Glutamatergic neuron (in vitro differentiated cells): ENCODE measurements at regions not wholly inside any gene's neighbourhood (a gene's known extent, or its start where the extent isn't known, plus 50 kb on each side); places are given as distances from the start of the nearest gene placed in this dataset.

Experiments
- DNase-seq: peaks from one replicate; pipeline ENCODE4 v3.0.0; 2022
- H3K27ac Mint-ChIP-seq: one replicate; pipeline ENCODE4 v1.8.0; 2020; ENCODE audit warnings: mild to moderate bottlenecking, mixed read lengths, inconsistent platforms; ENCODE audit not compliant: unreplicated experiment
- H3K27me3 Mint-ChIP-seq: one replicate; pipeline ENCODE4 v1.8.0; 2020; ENCODE audit warnings: mild to moderate bottlenecking, moderate library complexity, mixed read lengths, inconsistent platforms; ENCODE audit not compliant: unreplicated experiment
- H3K36me3 Mint-ChIP-seq: one replicate; pipeline ENCODE4 v1.8.0; 2020; ENCODE audit warnings: mild to moderate bottlenecking, mixed read lengths, inconsistent platforms; ENCODE audit not compliant: unreplicated experiment
- H3K4me1 Mint-ChIP-seq: one replicate; pipeline ENCODE4 v1.8.0; 2020; ENCODE audit warnings: mild to moderate bottlenecking, low read depth, mixed read lengths, inconsistent platforms; ENCODE audit not compliant: unreplicated experiment
- H3K4me3 Mint-ChIP-seq: one replicate; pipeline ENCODE4 v1.8.0; 2020; ENCODE audit warnings: mild to moderate bottlenecking, mixed read lengths, inconsistent platforms; ENCODE audit not compliant: unreplicated experiment
- H3K9me3 Mint-ChIP-seq: one replicate; pipeline ENCODE4 v1.8.0; 2020; ENCODE audit warnings: mild to moderate bottlenecking, moderate library complexity, mixed read lengths, inconsistent platforms; ENCODE audit not compliant: unreplicated experiment
- TF ChIP-seq, protein P1 (sequence below): fragments of 200-600 bp; sonication (generic); IDR thresholded peaks from one replicate; pipeline ENCODE4 v1.5.0; 2021; ENCODE audit not compliant: partially characterized antibody, unreplicated experiment

DNA sequence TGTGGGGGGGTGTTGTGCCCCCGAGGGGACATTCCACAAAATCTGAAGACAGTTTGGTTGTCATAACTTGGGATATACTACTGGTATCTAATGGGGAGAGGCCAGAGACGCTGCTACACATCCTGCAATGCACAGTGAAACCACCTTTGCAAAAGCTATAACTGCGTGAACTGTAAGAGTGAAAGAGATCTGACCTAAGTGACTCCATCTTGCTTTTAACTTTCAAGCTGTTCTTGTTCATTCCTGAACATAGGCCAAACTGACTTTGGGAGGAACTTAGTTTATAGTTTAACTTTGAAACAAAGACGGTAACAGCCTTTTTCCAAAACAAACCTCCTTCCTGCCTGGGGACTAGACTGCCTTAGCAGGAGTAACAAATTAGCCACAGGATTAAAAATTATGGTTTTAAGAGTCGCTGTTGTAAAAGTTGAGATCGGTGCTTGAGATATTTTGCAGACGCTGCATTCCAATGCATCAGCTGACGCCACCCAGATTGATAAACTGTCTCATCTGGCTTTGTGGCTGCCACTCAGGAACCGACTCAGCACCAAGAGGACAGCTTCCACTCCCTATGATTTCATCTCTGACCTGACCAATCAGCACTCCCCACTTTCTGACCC is 70.9 kb downstream of the ATXN3L start:
- no peaks in the 10 kb centered on the region for H3K9me3 Mint-ChIP-seq
- no peak for DNase-seq
- no peaks in the 10 kb centered on the region for H3K27me3 Mint-ChIP-seq
- no peak overlapping the region for H3K27ac Mint-ChIP-seq
- H3K36me3 Mint-ChIP-seq, result no peaks in the 10 kb centered on the region
- no peak overlapping the region for H3K4me3 Mint-ChIP-seq
- TF ChIP-seq, protein P1, sequence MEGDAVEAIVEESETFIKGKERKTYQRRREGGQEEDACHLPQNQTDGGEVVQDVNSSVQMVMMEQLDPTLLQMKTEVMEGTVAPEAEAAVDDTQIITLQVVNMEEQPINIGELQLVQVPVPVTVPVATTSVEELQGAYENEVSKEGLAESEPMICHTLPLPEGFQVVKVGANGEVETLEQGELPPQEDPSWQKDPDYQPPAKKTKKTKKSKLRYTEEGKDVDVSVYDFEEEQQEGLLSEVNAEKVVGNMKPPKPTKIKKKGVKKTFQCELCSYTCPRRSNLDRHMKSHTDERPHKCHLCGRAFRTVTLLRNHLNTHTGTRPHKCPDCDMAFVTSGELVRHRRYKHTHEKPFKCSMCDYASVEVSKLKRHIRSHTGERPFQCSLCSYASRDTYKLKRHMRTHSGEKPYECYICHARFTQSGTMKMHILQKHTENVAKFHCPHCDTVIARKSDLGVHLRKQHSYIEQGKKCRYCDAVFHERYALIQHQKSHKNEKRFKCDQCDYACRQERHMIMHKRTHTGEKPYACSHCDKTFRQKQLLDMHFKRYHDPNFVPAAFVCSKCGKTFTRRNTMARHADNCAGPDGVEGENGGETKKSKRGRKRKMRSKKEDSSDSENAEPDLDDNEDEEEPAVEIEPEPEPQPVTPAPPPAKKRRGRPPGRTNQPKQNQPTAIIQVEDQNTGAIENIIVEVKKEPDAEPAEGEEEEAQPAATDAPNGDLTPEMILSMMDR, result no peak
- no peaks in the 10 kb centered on the region for H3K4me1 Mint-ChIP-seq

DNA sequence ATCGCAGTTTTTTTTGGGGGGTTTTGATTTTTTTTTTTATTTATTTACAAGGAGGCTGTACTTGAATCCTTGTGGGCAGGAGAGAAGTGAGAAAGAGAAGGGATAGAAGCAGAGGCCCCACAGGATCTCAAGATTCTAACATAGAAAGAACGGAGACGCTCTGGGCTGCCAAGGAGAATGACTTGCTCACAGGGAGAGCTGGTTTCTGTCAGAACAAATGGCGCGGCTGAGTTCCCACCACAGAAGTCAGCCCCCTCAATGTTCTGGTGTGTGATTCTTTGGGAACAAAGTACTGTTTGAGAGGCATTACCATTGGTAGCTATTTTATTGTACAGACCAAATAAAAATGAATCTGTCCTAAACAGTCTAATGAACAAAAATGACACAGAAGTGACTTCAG is 80.6 kb downstream of the ATXN3L start:
- TF ChIP-seq, protein P1, result no peak
- Mint-ChIP-seq H3K4me1 (peaks cover 2% of the 10 kb centered on the region), H3K27ac (no peak overlapping the region), H3K4me3 (no peak overlapping the region), H3K27me3 (no peaks in the 10 kb centered on the region), H3K36me3 (no peaks in the 10 kb centered on the region), H3K9me3 (no peaks in the 10 kb centered on the region)
- no peak for DNase-seq

DNA sequence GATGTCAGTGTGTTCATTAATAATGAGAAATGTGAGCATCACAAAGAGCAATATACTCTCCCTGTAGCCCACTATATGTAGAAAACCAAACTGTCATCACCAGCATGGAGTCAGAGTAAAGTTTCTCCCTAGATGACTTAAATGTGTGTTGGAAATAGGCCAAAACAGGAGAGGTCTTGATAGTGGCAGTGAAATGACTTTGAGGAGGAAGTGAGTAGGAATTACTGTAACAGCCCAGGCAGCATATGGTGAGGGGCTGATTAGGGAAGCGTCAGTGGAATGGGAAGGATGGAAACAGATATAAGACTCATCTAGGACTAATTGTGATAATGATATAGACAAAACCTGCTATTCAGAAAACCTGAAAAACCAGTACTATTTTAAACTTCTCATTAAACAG is 83.9 kb downstream of the ATXN3L start:
- no peaks in the 10 kb centered on the region for H3K36me3 Mint-ChIP-seq
- H3K27ac Mint-ChIP-seq, result no peak overlapping the region
- H3K4me1 Mint-ChIP-seq, result peaks cover 2% of the 10 kb centered on the region
- no peak overlapping the region for H3K4me3 Mint-ChIP-seq
- no peaks in the 10 kb centered on the region for H3K9me3 Mint-ChIP-seq
- no peaks in the 10 kb centered on the region for H3K27me3 Mint-ChIP-seq
- no peak for DNase-seq
- TF ChIP-seq, protein P1, result no peak

DNA sequence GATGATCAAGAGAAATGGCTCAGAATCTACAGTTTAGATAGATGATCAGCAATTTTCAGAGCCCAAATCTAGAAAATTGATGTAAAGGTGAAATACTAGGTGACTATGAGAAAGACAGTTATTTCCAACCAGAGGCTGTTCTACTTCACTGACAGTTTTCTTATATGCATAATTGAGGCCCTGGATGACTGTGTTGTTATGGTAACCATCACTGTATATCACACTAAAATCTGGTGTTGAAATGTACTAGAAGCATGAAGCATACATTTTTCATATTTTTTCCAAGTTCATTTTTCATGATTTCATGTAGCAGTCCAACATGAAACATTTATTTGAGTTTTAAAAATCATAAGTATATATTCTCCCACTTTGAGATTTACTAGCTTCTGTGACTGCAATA is 87.4 kb downstream of the ATXN3L start:
- H3K27me3 Mint-ChIP-seq, result no peaks in the 10 kb centered on the region
- no peak for DNase-seq
- no peaks in the 10 kb centered on the region for H3K9me3 Mint-ChIP-seq
- H3K4me3 Mint-ChIP-seq, result no peak overlapping the region
- H3K4me1 Mint-ChIP-seq, result peaks cover 2% of the 10 kb centered on the region
- TF ChIP-seq, protein P1, result no peak
- H3K27ac Mint-ChIP-seq, result no peak overlapping the region
- H3K36me3 Mint-ChIP-seq, result no peaks in the 10 kb centered on the region

DNA sequence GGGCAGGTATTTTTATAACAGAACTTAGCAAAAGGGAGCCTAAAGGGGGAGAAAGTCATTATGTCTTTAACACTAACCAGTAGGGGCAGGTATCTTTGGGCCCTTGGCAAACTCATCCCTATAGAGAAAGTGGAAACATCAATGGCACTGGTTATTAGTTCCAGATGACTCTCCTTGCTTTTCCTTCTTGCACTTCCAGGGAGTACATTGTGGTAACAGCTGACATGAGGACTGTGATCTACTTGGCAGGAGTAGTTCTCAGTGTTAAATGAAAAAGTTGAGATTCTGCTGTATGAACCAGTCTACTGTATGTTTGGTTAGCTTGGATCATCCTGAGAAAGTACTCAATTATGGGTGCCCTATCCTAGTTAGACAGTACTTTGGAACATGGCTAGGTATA is 93.6 kb downstream of the ATXN3L start:
- no peaks in the 10 kb centered on the region for H3K4me1 Mint-ChIP-seq
- DNase-seq, result no peak
- H3K4me3 Mint-ChIP-seq, result no peak overlapping the region
- TF ChIP-seq, protein P1, result no peak
- no peaks in the 10 kb centered on the region for H3K9me3 Mint-ChIP-seq
- no peak overlapping the region for H3K27ac Mint-ChIP-seq
- no peaks in the 10 kb centered on the region for H3K36me3 Mint-ChIP-seq
- no peaks in the 10 kb centered on the region for H3K27me3 Mint-ChIP-seq
